ENCODE measurements at regions not wholly inside any gene's neighbourhood (a gene's known extent, or its start where the extent isn't known, plus 50 kb on each side); places are given as distances from the start of the nearest gene placed in this dataset.

DNA sequence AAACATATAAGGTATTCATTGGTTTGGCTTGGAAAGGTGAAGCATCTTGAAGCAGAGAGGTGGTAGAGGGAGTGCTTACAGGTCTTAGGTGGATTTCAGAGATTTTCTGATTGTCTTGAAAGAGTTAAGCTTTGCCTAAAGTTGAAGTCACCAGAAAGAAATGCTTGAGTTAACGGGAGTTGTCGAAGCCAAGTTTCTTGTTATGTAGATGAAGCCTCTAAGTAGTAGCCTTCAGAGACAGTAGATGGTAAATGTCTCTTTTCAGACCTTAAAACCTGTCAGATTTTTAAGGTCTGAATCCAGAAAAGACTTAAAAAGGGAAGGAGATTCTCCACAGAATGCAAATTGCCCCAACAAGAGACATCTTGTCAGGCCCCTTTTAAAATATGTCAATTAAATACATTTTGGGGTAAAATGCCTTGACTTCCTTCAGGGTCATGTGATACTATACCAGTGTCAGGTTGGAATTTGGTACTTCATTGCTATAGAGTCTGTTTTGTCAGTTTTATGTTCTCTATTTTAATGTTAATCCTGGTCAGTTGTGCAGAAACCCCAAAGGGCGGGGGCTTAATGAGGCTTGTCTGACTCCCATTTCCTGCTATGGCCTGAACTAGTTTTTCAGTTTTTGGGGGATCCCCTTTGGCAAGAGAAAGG lies 81.0 kb downstream of the PCDH18 start:
- intact Hi-C loops (cut with micrococcal nuclease; ENCODE audit: unreplicated experiment), result no loop called here
- Histone ChIP-seq H3K27ac (no peak overlapping the region), H4K20me1 (ENCODE audit: insufficient read depth) (no peaks in the 10 kb centered on the region), H3K9me2 (ENCODE audit: insufficient read depth) (no peaks in the 10 kb centered on the region), H3K4me3 (no peak overlapping the region), H3K4me2 (no peak overlapping the region), H2AFZ (no peak overlapping the region), H3F3A (ENCODE audit: insufficient read depth, low read depth) (no peaks in the 10 kb centered on the region), H3K4me1 (replicated peaks; ENCODE audit: insufficient read depth) (no peaks in the 10 kb centered on the region), H3K36me3 (ENCODE audit: low read depth) (no peaks in the 10 kb centered on the region), H3K27me3 (ENCODE audit: insufficient read depth, low read depth) (no peaks in the 10 kb centered on the region), H3K79me2 (ENCODE audit: low read depth) (no peaks in the 10 kb centered on the region), H3K9me3 (ENCODE audit: insufficient read depth, low read depth) (no peaks in the 10 kb centered on the region)
- DNase-seq, result no peak
- CTCF ChIA-PET, result no interaction called here
- TF ChIP-seq, protein P1, sequence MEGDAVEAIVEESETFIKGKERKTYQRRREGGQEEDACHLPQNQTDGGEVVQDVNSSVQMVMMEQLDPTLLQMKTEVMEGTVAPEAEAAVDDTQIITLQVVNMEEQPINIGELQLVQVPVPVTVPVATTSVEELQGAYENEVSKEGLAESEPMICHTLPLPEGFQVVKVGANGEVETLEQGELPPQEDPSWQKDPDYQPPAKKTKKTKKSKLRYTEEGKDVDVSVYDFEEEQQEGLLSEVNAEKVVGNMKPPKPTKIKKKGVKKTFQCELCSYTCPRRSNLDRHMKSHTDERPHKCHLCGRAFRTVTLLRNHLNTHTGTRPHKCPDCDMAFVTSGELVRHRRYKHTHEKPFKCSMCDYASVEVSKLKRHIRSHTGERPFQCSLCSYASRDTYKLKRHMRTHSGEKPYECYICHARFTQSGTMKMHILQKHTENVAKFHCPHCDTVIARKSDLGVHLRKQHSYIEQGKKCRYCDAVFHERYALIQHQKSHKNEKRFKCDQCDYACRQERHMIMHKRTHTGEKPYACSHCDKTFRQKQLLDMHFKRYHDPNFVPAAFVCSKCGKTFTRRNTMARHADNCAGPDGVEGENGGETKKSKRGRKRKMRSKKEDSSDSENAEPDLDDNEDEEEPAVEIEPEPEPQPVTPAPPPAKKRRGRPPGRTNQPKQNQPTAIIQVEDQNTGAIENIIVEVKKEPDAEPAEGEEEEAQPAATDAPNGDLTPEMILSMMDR (conservative IDR thresholded peaks at IDR 0.05), result no peak
- TF ChIP-seq EZH2 (IDR thresholded peaks at IDR 0.05; ENCODE audit: low read depth), result no peak
- POLR2A ChIA-PET (ENCODE audit: unreplicated experiment), result no interaction called here
- BruUV-seq (replicated peaks), result no TSS peak

DNA sequence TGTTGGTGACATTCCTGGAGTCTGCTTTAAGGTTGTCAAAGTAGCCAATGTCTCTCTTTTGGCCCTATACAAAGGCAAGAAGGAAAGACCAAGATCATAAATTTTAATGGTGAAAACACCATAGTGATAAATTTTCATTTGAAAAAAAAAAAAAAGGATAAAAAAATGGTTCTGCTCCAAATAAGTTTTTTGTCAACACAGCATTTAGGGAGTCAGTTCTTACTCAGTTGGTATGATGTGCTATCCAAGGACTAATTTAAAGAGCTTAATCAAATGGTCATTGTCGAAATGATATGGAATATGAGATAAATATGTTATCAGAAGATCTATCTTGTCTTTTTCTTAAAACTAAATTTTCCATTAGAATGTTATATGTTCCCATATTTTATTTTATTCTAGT lies 83.9 kb downstream of the PCDH18 start:
- Histone ChIP-seq H3K9me2 (ENCODE audit: insufficient read depth) (no peaks in the 10 kb centered on the region), H3K4me2 (no peak overlapping the region), H2AFZ (no peak overlapping the region), H3K27me3 (ENCODE audit: insufficient read depth, low read depth) (no peaks in the 10 kb centered on the region), H3K4me1 (replicated peaks; ENCODE audit: insufficient read depth) (no peaks in the 10 kb centered on the region), H3K9me3 (ENCODE audit: insufficient read depth, low read depth) (no peaks in the 10 kb centered on the region), H3K36me3 (ENCODE audit: low read depth) (no peaks in the 10 kb centered on the region), H3K4me3 (no peak overlapping the region), H4K20me1 (ENCODE audit: insufficient read depth) (no peaks in the 10 kb centered on the region), H3K79me2 (ENCODE audit: low read depth) (no peaks in the 10 kb centered on the region), H3K27ac (no peak overlapping the region), H3F3A (ENCODE audit: insufficient read depth, low read depth) (no peaks in the 10 kb centered on the region)
- TF ChIP-seq EZH2 (IDR thresholded peaks at IDR 0.05; ENCODE audit: low read depth), result no peak
- TF ChIP-seq, protein P1 (conservative IDR thresholded peaks at IDR 0.05), result no peak
- intact Hi-C loops (cut with micrococcal nuclease; ENCODE audit: unreplicated experiment), result no loop called here
- no TSS peak for BruUV-seq (replicated peaks)
- no peak for DNase-seq
- ChIA-PET CTCF (no interaction called here), POLR2A (ENCODE audit: unreplicated experiment) (no interaction called here)

DNA sequence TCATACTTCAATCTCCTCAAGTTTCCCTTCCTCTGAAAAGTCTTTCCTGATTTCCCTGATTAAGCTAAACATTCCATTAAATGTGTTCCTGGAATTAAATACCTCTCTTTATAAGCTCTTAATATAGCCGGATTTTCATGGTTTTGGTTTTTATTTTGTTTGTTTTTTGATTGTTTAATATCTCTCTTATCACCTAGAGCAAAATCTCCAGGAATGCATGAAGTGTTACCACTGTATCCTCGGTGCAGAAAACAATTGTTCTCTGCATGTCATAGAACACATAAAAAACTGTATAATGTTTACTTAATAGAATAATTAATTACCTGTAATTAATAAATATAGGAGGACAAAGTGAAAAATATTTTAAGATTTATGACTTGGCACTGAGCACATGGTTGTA lies 86.2 kb downstream of the PCDH18 start:
- Histone ChIP-seq H3K4me2 (no peak overlapping the region), H3K4me3 (no peak overlapping the region), H2AFZ (no peak overlapping the region), H3K27me3 (ENCODE audit: insufficient read depth, low read depth) (no peaks in the 10 kb centered on the region), H3F3A (ENCODE audit: insufficient read depth, low read depth) (no peaks in the 10 kb centered on the region), H3K79me2 (ENCODE audit: low read depth) (no peaks in the 10 kb centered on the region), H3K4me1 (replicated peaks; ENCODE audit: insufficient read depth) (no peaks in the 10 kb centered on the region), H4K20me1 (ENCODE audit: insufficient read depth) (no peaks in the 10 kb centered on the region), H3K27ac (no peak overlapping the region), H3K36me3 (ENCODE audit: low read depth) (no peaks in the 10 kb centered on the region), H3K9me2 (ENCODE audit: insufficient read depth) (no peaks in the 10 kb centered on the region), H3K9me3 (ENCODE audit: insufficient read depth, low read depth) (no peaks in the 10 kb centered on the region)
- no TSS peak for BruUV-seq (replicated peaks)
- CTCF ChIA-PET, result no interaction called here
- POLR2A ChIA-PET (ENCODE audit: unreplicated experiment), result interaction anchor here (0.6 kb wide), 1 partner anchor 417 kb away, joined by 5 read pairs; no protein-coding TSS in a partner anchor
- TF ChIP-seq, protein P1 (conservative IDR thresholded peaks at IDR 0.05), result no peak
- no peak for TF ChIP-seq EZH2 (IDR thresholded peaks at IDR 0.05; ENCODE audit: low read depth)
- DNase-seq, result no peak
- intact Hi-C loops (cut with micrococcal nuclease; ENCODE audit: unreplicated experiment), result no loop called here

All from PC-9 (cell line).